MCF 10A (cell line): ENCODE measurements at regions not wholly inside any gene's neighbourhood (a gene's known extent, or its start where the extent isn't known, plus 50 kb on each side); places are given as distances from the start of the nearest gene placed in this dataset.
A peak's percentile ranks its signal among the peaks of the same experiment; 100 is the strongest.

Experiments used
- BruUV-seq: library from RNA; stranded (reverse); fragments of 400-500 nt; replicated peaks from 2 replicates; lab custom pipeline; 2021; lab: Mats Ljungman, UMichigan
- CTCF ChIA-PET: fragments of 300-600 bp; sonication (Branson Sonifier 250); formaldehyde crosslinking; extraction: SDS; loops from one replicate; lab custom pipeline; 2021; ENCODE audit warnings: antibody characterized with exemption, inconsistent platforms; lab: Yijun Ruan, JAX
- POLR2A ChIA-PET: fragments of 300-600, 350-650 bp; sonication (Branson Sonifier 250); formaldehyde crosslinking; extraction: SDS; loops from one replicate; lab custom pipeline; 2020; ENCODE audit warnings: antibody characterized with exemption, inconsistent platforms; lab: Yijun Ruan, JAX
- DNase-seq: peaks from one replicate; pipeline ENCODE4 v3.0.0-alpha.2; 2018; ENCODE audit not compliant: unreplicated experiment
- H3K27ac Mint-ChIP-seq: one replicate; pipeline ENCODE4 v1.8.0; 2022; ENCODE audit warnings: mild to moderate bottlenecking, low read depth, mixed read lengths; ENCODE audit not compliant: unreplicated experiment
- H3K27me3 Mint-ChIP-seq: one replicate; pipeline ENCODE4 v1.8.0; 2022; ENCODE audit warnings: mixed read lengths; ENCODE audit not compliant: insufficient read depth, unreplicated experiment
- H3K36me3 Mint-ChIP-seq: one replicate; pipeline ENCODE4 v1.8.0; 2022; ENCODE audit warnings: mild to moderate bottlenecking, moderate library complexity, mixed read lengths; ENCODE audit not compliant: insufficient read depth, unreplicated experiment
- H3K4me1 Mint-ChIP-seq: one replicate; pipeline ENCODE4 v1.8.0; 2022; ENCODE audit warnings: mixed read lengths; ENCODE audit not compliant: insufficient read depth, unreplicated experiment
- H3K4me3 Mint-ChIP-seq: one replicate; pipeline ENCODE4 v1.8.0; 2022; ENCODE audit warnings: mild to moderate bottlenecking, moderate library complexity, mixed read lengths; ENCODE audit not compliant: unreplicated experiment
- H3K9me3 Mint-ChIP-seq: one replicate; pipeline ENCODE4 v1.8.0; 2022; ENCODE audit warnings: mixed read lengths; ENCODE audit not compliant: unreplicated experiment
- intact Hi-C: fragments of 100-400 bp; cut with micrococcal nuclease; formaldehyde crosslinking; loops from 2 replicates; pipeline ENCODE4 v1.14.1; 2022
- TF ChIP-seq, protein P1 (sequence below): fragments of 200-600 bp; IDR thresholded peaks from one replicate; pipeline ENCODE4 v1.8.0; 2022; ENCODE audit warnings: antibody characterized with exemption, mild to moderate bottlenecking; ENCODE audit not compliant: unreplicated experiment

- no peaks in the 10 kb centered on the region for H3K9me3 Mint-ChIP-seq
- ChIA-PET CTCF (interaction anchor here (1.2 kb wide), 1 partner anchor 60 kb away, joined by 5 read pairs; no protein-coding TSS in a partner anchor), POLR2A (no interaction called here)
- no peak overlapping the region for H3K27ac Mint-ChIP-seq
- no TSS peak for BruUV-seq
- no peaks in the 10 kb centered on the region for H3K36me3 Mint-ChIP-seq
- H3K4me3 Mint-ChIP-seq = no peak overlapping the region
- TF ChIP-seq, protein P1, sequence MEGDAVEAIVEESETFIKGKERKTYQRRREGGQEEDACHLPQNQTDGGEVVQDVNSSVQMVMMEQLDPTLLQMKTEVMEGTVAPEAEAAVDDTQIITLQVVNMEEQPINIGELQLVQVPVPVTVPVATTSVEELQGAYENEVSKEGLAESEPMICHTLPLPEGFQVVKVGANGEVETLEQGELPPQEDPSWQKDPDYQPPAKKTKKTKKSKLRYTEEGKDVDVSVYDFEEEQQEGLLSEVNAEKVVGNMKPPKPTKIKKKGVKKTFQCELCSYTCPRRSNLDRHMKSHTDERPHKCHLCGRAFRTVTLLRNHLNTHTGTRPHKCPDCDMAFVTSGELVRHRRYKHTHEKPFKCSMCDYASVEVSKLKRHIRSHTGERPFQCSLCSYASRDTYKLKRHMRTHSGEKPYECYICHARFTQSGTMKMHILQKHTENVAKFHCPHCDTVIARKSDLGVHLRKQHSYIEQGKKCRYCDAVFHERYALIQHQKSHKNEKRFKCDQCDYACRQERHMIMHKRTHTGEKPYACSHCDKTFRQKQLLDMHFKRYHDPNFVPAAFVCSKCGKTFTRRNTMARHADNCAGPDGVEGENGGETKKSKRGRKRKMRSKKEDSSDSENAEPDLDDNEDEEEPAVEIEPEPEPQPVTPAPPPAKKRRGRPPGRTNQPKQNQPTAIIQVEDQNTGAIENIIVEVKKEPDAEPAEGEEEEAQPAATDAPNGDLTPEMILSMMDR = no peak
- H3K27me3 Mint-ChIP-seq = peaks cover 12% of the 10 kb centered on the region
- DNase-seq = no peak
- intact Hi-C loops = no loop called here
- peaks cover 4% of the 10 kb centered on the region for H3K4me1 Mint-ChIP-seq
Measured at GRCh38 chr7:98778421-98778820, 91.4 kb downstream of the TMEM130 start.

DNA sequence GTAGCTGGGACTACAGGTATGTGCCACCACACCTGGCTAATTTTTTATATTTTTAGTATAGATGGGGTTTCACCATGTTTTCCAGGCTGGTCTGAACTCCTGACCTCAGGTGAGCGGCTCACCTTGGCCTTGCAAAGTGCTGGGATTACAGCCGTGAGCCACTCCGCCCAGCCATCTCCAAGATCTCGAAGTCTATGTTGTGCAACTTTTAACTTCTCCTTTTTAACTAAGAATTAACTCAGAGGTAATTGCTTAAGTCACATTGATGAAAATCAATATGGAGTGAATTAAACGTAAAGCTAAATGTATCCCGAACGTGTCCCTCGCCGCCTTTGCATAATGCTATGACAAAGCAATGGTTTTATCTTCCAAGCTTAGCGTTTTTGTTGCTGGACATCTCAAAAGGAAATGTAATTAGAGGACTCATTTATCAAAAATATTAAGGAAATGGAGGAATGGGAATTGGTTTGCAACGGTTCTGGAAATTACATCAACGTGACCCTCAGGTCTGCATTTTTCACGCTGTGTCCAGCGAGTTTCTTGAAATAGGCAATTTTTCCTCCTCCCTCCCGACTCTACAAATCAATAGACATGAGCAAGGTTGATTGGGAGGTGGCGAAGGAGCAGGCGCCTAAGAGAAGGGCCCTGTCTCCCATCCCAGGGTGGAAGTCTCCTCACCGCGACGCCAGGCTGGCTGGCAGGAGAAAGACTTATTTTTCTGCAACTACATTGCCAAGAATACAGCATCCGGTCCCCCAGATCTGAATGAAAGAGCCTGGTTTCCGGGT, 89.8 kb downstream of the TMEM130 start:
- TF ChIP-seq, protein P1 = no peak
- Mint-ChIP-seq H3K27ac (no peak overlapping the region), H3K9me3 (no peaks in the 10 kb centered on the region), H3K4me3 (no peak overlapping the region), H3K36me3 (no peaks in the 10 kb centered on the region), H3K27me3 (peaks cover 21% of the 10 kb centered on the region), H3K4me1 (peaks cover 11% of the 10 kb centered on the region)
- DNase-seq = no peak
- ChIA-PET CTCF (interaction anchor here (0.9 kb wide), 1 partner anchor 33 kb away, joined by 4 read pairs; no protein-coding TSS in a partner anchor), POLR2A (no interaction called here)
- BruUV-seq = no TSS peak
- intact Hi-C loops = no loop called here

DNA sequence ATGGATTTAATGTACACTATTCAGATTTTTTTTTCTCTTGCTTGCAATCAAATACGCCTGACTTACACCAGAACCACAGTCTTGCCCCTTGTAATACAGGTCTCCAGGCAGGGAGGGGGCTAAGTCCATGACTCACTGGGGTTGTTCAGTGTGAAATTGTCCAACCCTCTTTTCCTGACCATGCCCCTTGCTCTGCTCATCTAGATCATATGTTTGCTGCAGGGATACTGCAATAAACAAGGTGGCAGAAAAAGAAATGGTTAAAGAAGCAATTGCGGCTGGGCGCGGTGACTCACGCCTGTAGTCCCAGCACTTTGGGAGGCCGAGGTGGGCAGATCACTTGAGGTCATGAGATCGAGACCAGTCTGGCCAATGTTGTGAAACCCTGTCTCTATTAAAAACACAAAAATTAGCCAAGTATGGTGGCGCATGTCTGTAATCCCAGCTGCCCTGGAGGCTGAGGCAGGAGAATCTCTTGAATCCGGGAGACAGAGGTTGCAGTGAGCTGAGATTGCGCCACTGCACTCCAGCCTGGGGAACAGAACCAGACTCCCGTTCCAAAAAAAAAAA, 85.5 kb downstream of the TMEM130 start:
- intact Hi-C loops = no loop called here
- ChIA-PET CTCF (interaction anchor here (0.6 kb wide), 1 partner anchor 253 kb away, joined by 4 read pairs; no protein-coding TSS in a partner anchor), POLR2A (no interaction called here)
- no peak overlapping the region for H3K4me3 Mint-ChIP-seq
- BruUV-seq = no TSS peak
- no peaks in the 10 kb centered on the region for H3K36me3 Mint-ChIP-seq
- TF ChIP-seq, protein P1 = no peak
- H3K9me3 Mint-ChIP-seq = no peaks in the 10 kb centered on the region
- peaks cover 8% of the 10 kb centered on the region for H3K4me1 Mint-ChIP-seq
- peak; percentile 39 for DNase-seq
- H3K27me3 Mint-ChIP-seq = peaks cover 34% of the 10 kb centered on the region
- no peak overlapping the region for H3K27ac Mint-ChIP-seq

DNA sequence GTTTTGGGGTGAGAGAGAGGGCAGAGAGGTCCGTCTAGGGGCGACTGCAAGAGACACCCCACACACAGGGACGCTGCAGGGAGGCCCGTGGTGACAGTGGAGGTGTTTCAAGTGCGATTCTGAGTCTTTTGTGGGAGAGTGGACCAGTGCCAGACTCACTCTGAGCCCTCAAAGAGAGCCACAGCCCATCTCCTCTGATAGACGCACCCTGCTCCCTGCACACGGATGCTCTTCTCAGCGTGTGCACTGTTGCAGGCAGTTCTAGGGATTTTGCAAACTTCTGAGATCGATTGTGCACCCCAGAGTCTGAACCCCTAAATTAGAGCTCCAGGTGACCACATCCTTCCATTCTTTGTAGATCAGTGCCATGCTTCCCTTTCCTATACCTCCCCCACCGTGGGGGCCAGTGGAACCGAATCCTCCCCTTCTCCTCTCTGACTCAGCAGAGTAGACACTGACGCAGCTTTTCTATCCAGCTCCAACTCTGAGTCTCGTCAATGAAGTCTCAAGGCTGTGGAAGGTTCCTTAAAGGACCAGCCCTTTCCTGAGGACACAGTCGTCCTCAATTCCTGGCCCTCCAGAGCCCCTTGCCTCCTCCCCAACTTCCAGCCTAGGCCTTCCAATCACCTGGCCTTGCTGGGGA, 83.8 kb downstream of the TMEM130 start:
- Mint-ChIP-seq H3K4me3 (no peak overlapping the region), H3K4me1 (peaks cover 8% of the 10 kb centered on the region), H3K27me3 (peaks cover 34% of the 10 kb centered on the region), H3K27ac (no peak overlapping the region), H3K9me3 (no peaks in the 10 kb centered on the region), H3K36me3 (no peaks in the 10 kb centered on the region)
- CTCF ChIA-PET = interaction anchor here (0.6 to 2.5 kb wide), 3 partner anchors 20 to 55 kb away, joined by 3 to 8 read pairs (median 5); no protein-coding TSS in a partner anchor
- POLR2A ChIA-PET = no interaction called here
- no peak for DNase-seq
- TF ChIP-seq, protein P1 = no peak
- intact Hi-C loops = no loop called here
- BruUV-seq = no TSS peak
